ENCODE measurements at regions not wholly inside any gene's neighbourhood (a gene's known extent, or its start where the extent isn't known, plus 50 kb on each side); places are given as distances from the start of the nearest gene placed in this dataset.

GRCh38 chr16:7200320-7200719 lies 132.3 kb upstream of the RBFOX1 start:
- ATAC-seq, result no peak
- no peak for DNase-seq
- intact Hi-C loops (cut with micrococcal nuclease), result no loop called here

DNA sequence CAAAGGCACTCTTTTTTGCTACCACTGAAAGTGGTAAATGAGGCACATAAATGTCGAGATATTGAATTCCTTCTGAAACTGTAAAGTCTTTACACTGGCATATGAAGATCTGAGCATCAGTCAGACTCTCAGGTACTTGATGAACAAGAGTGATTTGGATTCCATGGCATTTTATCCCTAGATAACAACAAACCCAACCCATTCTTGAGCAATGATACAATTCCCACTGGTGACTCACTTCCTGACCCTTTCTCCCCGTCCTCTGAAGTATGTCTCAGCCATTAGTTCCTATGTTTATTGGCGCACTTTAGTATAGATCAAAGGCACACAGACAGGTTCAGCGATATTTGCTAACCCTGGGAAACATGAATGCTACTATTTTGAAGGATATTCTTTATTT lies 147.0 kb upstream of the RBFOX1 start:
- intact Hi-C loops (cut with micrococcal nuclease), result no loop called here
- ATAC-seq (no peak), DNase-seq (no peak)

DNA sequence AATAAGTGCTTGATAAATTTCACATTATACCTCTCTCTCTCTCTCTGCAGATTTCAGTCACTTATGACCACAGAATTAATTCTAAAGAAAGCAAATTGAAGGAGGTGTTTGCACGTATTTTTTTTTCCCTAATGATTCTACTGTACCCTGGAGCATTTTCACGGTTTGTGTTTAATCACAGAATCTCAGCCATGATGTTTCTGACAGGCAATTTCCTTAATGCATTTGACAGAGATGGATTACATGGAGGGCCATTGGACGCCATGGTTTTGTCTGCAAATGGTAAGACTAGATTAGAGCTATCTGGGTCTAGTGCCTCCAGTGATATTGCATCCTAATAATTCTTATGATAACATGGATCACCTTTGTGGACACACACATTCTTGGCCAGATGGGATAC lies 147.5 kb upstream of the RBFOX1 start:
- ATAC-seq (no peak), DNase-seq (no peak)
- intact Hi-C loops (cut with micrococcal nuclease), result no loop called here

DNA sequence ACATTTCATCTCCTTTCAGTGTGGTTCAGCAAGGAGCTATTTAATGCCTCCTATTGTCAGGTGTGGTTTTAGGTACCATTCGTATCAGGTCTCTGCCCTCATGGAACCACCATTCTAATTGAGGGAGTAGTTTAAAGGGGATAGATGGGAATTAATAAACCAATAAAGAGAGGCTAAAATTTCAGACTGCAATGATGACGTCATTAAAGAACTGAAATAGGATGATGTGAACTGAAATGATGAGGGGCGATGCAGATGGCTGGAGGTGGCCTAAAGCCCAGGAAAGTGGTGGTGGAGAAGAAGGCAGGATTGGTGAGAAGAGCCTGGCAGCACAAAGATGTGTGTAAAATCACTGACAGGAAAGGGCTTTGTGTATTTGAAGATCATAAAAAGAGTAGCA lies 148.9 kb upstream of the RBFOX1 start:
- DNase-seq (no peak), ATAC-seq (no peak)
- intact Hi-C loops (cut with micrococcal nuclease), result no loop called here

GRCh38 chr16:7182510-7183109 lies 150.0 kb upstream of the RBFOX1 start:
- intact Hi-C loops (cut with micrococcal nuclease), result no loop called here
- DNase-seq (no peak), ATAC-seq (no peak)

GRCh38 chr16:7177875-7178274 lies 154.8 kb upstream of the RBFOX1 start:
- no peak for ATAC-seq
- DNase-seq, result no peak
- intact Hi-C loops (cut with micrococcal nuclease), result no loop called here

GRCh38 chr16:7171151-7171550 lies 161.5 kb upstream of the RBFOX1 start:
- DNase-seq (no peak), ATAC-seq (no peak)
- intact Hi-C loops (cut with micrococcal nuclease), result no loop called here

- DNase-seq (no peak), ATAC-seq (no peak)
- intact Hi-C loops (cut with micrococcal nuclease), result no loop called here
These were observed 165.0 kb upstream of the RBFOX1 start for GRCh38 chr16:7167626-7168025.

DNA sequence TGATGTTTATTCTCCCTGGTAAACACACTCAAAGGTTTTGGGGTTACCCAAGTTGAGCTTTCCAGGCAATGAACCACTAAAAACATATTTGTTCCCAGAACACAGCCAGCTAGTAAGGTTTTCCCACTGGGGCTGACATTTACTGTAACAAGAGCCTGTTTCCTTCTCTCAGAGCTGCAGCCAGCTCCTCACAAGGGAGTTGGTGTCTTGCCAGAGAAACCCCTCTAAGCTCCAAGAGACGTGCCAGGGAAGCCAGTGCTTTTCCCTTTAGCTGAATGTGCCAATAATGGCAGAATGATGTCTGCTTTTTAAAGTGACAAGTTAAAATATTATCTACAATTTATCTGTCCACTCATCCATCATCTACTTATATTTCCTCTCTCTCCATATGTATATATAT lies 170.8 kb upstream of the RBFOX1 start:
- DNase-seq (no peak), ATAC-seq (no peak)
- intact Hi-C loops (cut with micrococcal nuclease), result no loop called here

DNA sequence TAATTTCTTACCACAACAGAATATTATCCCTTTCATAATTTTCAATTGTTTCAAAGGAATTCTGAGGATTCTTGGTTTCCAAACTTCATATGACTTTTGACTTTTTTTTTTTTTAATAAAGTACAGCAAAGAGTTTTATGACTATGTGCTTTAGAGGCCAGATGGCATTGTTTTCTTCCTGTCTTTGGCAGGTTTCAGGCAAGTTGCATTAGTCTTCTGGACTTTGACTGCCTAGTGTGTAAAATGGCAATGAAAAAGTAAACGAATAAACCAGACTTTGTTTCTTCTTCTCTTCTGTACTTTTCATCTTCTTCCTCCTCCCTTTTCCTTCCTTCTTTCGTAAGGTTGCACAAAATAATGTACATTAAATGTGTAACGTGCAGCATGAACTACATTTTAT lies 172.6 kb upstream of the RBFOX1 start:
- DNase-seq (no peak), ATAC-seq (no peak)
- intact Hi-C loops (cut with micrococcal nuclease), result no loop called here

- intact Hi-C loops (cut with micrococcal nuclease), result no loop called here
- ATAC-seq, result no peak
- no peak for DNase-seq
These were observed 174.2 kb upstream of the RBFOX1 start for GRCh38 chr16:7158481-7158880.

- DNase-seq, result no peak
- no peak for ATAC-seq
- intact Hi-C loops (cut with micrococcal nuclease), result no loop called here
These were observed 182.4 kb upstream of the RBFOX1 start for GRCh38 chr16:7150230-7150629.

DNA sequence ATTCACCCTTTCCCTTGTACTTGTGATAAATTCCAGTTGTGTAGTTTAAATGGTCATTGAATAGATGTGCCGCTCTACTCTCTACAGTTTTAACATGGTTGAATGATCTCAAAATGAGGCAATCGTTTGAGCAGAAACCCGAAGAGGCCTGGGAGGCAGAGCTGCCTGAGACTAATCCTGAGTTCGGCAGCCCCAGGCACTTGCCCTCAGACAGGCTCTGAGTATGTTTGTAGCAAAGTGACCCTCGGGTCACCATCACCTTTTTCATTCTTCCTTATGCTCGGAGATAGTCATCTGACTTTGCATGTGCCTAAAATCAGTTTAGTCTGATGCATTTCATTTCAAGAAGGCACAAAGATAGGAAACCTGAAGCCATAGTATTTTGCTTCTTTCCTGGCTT lies 184.0 kb upstream of the RBFOX1 start:
- DNase-seq, result no peak
- intact Hi-C loops (cut with micrococcal nuclease), result no loop called here
- ATAC-seq, result no peak

DNA sequence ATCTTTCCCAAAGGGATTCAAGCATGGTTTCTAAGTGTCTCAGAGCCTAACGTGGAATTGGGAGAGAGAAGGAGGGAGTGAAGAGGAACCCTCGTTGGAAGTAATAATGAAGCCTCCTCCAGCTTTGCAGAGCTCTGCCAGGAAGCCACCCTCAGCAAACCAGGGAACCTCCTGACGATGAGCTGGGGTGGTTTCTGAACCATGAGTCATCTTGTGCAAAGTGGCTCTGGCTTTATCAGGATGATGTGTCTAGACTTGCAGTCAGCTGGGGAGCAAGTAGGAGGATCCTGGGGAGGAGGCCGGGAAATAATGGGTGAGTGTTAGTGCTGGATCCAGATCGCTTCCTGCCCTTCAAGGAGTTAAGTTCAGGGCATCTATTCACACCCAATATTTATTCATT lies 191.7 kb upstream of the RBFOX1 start:
- intact Hi-C loops (cut with micrococcal nuclease), result no loop called here
- no peak for ATAC-seq
- DNase-seq, result no peak

DNA sequence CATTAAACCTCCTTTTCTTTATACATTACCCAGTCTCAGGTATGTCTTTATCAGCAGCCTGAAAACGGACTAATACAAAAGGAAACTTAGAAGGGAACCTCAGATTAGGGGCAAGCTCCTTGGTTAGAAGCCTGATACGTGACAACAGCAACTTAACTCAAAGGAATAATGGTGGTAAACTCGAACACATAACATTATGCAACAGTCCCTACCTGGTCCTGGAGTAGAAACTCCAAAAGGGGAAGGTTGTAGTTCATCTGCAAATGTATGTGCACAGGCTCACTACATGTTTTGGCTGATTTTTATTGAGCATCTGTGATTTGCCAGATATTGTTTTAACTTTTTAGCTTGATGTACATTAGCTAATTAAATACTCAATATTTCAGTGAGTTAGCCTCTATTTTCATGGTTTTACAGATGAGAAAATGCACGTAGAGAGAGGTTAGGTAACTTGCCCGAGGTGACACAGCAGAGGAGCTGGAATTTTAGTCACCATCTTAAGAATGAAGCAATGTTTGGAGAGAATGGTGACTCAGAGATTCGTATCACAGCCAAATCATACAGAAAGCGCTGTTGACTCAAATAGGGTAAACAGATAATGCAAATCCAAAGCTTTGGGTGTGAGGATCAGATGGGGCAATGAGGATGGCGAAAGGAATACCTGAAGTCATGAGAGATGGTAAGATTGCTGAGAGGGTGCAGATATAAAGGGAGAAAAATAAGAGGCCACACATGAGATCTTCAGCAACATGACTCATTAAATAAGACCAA lies 194.9 kb upstream of the RBFOX1 start:
- DNase-seq (no peak), ATAC-seq (no peak)
- intact Hi-C loops (cut with micrococcal nuclease), result no loop called here

GRCh38 chr16:7132465-7132864 lies 200.2 kb upstream of the RBFOX1 start:
- no peak for ATAC-seq
- DNase-seq, result no peak
- intact Hi-C loops (cut with micrococcal nuclease), result no loop called here

DNA sequence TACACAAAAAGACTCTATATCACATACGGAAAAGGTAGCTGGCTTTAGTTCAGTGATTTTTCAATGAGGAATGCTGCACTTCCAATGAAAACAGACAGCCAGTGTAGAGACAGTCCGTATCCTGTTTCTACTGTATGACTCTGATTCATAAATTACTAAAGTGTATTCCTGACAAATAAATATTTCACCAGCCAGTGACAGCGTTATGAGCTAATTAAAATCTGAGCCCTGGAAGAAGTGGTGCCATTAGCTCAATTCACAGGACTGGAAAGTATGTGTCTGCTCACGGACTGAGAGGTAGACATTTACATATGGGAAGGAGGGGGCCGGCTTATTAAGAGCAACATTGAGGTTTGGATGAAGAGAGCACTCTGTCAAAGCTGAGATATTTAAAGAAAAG lies 207.9 kb upstream of the RBFOX1 start:
- DNase-seq (no peak), ATAC-seq (no peak)
- intact Hi-C loops (cut with micrococcal nuclease), result no loop called here

DNA sequence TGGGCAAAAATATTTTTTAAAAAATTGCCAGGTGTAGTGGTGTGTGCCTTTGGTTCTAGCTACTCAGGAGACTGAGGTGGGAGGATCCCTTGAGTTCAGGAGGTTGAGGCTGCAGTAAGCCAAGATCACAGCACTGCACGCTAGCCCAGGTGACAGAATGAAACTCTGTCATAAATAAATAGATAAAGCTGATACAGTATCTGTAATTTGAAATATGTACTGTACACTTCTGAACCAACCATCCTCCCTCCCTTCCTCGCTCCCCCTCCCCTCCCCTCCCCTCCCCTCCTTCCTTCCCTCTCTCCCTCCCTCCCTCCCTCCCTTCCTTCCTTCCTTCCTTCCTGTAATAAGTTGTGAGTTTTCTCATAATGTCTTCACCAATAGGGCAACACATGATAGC lies 208.4 kb upstream of the RBFOX1 start:
- ATAC-seq, result no peak
- DNase-seq, result no peak
- intact Hi-C loops (cut with micrococcal nuclease), result no loop called here

DNA sequence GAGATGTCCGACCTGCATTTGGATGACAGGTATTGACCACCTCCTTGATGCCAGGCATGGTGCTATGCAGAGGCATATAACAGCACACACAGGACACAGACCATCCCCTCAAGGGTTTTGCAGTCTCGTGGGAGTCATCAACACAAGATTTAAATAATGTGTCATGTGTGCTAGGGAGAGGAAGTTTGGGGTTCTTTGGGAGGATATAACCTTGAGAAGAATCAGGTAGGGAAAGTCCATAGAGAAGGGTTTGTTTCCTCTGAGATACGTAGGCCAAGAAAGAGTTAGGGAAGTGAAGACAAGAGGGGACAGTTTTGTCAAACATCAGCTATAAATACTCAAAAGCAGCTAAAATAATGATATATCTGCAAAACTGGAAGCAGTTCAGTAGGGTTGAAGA lies 215.9 kb upstream of the RBFOX1 start:
- no peak for ATAC-seq
- intact Hi-C loops (cut with micrococcal nuclease), result no loop called here

DNA sequence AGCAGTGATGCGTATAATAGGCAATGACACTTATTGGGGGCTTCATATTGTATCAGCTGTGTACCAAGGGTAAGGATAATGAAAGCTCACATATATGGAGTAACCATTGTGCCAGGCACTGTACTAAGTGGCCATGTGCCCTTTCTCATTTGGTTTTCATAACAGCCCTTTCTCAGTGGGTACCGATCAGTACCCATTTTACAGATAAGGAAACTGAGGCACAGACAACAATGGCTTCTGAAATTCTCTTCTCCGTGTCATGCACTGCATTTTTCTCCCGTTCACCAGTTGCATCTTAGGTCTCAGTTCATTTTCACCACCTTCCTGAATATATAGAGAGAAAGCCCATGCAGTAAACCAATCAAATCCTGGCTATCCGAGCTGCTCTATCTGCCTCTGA lies 216.7 kb upstream of the RBFOX1 start:
- DNase-seq (no peak), ATAC-seq (no peak)
- intact Hi-C loops (cut with micrococcal nuclease), result no loop called here

More for the DNA sequence above, 215.9 kb upstream of the RBFOX1 start:
- no peak for DNase-seq

DNA sequence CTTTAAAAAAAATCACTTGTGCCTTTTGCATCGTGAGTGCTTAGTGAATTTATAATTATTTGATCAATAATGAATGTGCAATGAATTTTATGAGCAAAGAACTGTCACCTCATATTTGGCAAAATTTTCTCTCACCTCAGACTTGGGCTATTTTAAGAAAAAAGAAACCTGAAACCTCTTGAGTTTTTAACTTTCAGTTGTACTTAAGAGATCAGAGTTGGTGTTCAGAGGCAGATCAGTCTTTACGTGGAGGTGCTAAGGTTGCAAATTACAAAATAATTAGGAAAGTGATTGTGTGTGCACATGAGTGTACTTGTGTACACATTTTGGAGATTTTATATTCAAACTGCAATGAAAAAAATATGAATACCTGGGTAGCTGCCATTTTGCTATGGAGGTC lies 218.7 kb upstream of the RBFOX1 start:
- intact Hi-C loops (cut with micrococcal nuclease), result no loop called here
- DNase-seq (no peak), ATAC-seq (no peak)
